ELR (cell line): ENCODE measurements at regions not wholly inside any gene's neighbourhood (a gene's known extent, or its start where the extent isn't known, plus 50 kb on each side); places are given as distances from the start of the nearest gene placed in this dataset.
"Not testable (repeated sequence)": the region's sequence is repeated elsewhere in the genome, so short reads cannot be mapped to it uniquely, and the experiment has no call there.

ENCODE experiments used
- DNase-seq: peaks from one replicate; pipeline ENCODE4 v3.0.0-alpha.2; 2015; ENCODE audit warnings: low read depth

- no peak for DNase-seq
Measured at GRCh38 chr12:131552492-131552863, 158.4 kb upstream of the SFSWAP start.

GRCh38 chr12:131553096-131553777, 157.7 kb upstream of the SFSWAP start:
- DNase-seq = no peak

GRCh38 chr12:131555197-131555846, 155.6 kb upstream of the SFSWAP start:
- DNase-seq = no peak

GRCh38 chr12:131555866-131556265, 155.0 kb upstream of the SFSWAP start:
- no peak for DNase-seq

DNA sequence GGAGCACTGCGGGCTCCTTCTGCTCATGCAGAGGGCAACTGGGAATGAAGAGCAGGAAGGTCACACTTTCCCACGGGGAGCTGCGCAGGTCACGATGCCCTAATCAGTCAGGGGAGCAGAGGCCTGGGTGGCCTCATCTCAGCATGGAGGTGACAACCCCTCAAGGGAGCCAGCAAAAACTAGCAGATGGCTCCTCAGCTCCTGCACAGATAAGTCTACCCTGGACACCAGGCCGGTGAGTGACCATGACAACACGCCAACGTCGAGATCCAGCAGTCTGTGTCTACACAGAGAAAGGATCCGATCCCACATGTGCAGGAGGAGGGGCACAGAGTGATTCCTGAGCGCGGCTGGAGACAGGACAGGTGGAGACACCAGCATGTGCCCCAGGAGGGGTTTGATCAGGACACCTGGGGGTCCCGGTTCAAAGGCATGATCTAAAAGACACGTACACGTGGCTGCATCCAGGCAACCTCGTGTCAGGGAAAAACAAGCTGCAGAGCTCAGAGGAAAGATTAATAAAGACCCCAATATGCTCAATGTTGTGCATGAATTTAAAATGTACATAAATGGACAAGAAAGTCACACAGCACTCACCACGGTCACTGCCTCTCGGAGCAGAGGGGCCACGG, 153.7 kb upstream of the SFSWAP start:
- no peak for DNase-seq

DNA sequence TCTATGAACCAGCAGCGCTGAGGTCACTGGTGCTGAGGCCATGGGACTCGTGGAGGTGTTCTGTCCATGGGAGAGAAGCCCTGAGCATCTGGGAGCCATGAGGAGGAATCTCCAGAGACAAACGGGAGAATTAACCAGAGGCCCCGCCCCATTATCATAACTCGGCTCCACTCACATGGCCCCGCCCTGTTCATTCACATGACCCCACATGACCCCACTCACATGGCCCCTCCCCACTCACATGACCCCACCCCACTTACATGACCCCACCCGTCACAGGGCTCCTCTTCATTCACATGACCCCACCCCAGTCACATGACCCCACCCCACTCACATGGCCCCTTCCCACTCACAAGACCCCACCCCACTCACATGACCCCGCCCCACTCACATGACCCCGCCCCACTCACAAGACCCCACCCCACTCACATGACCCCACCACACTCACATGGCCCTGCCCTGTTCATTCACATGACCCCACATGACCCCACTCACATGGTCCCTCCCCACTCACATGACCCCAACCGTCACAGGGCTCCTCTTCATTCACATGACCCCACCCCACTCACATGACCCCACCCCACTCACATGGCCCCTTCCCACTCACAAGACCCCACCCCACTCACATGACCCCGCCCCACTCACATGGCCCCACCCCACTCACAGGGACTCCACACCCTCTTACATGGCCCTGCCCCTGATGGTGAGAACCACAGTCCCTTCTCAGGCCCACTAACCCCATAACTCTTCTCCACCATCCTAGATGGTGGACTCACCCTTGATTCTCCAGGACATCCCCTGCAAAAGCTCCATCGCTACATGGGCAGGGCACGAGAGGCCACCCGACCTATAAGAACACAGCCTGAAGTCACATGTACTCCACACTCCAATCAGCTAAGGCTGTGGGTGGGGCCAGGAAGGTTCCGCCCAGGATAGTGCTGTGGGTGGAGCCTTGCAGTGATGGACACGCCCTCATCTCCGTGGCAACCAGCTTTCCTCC, 151.1 kb upstream of the SFSWAP start:
- DNase-seq = no peak

DNA sequence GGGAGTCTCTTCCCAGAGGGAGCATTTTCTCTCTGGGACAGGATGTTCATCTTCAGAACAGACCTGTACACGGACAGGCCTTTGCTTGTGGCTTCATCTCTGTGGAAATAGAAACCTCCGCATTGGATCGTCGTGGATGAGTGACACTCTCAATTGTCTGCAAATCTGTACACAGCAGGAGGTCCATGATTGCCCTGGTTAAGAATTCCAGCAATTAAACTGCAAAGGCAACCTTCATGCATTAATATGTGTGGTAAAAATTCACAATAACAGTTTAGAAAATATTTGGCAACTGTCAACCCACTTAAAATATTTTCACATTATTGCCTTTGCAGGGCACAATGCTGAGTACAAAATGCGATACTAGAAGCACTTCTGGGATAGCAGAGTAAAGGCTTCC, 149.8 kb upstream of the SFSWAP start:
- no peak for DNase-seq

DNA sequence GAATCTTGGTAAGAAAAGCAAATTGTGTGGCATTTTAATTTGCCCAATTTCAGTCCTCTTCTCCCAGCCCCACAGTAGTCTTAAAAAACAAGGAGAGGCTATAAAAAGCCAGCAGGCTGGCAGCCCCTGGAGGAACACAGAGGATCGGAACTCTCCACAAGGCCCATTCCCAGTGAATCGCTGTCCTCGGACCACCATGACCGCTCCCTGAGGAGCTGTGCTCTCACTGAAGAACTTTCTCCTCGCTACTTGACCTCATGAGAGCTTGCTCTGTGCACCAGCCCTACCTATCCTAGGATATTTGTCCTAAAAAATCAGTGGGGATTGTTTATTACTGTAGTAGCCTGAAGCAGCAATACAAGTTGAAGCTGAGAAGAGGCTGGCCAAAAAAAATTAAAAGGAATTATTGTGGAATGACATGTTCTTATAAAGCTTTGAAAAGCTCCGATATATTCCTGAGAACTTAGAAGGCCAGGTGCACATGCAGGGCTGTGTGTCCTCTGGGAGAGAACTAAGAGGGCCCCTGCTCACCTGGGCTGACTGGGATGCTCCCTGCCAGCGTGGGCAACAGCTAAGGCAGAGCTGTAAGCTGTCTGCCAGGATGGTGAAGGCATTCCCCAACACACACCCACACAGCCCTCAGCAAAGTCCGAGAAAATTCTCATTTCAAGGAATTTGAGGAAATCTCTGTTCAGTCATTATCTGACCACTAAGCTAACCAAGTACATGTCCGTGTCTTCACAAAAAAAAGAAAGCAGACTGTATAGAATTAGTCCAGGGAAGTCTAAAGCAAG, 148.8 kb upstream of the SFSWAP start:
- DNase-seq = no peak

GRCh38 chr12:131564138-131564727, 146.7 kb upstream of the SFSWAP start:
- not testable (repeated sequence) for DNase-seq

DNA sequence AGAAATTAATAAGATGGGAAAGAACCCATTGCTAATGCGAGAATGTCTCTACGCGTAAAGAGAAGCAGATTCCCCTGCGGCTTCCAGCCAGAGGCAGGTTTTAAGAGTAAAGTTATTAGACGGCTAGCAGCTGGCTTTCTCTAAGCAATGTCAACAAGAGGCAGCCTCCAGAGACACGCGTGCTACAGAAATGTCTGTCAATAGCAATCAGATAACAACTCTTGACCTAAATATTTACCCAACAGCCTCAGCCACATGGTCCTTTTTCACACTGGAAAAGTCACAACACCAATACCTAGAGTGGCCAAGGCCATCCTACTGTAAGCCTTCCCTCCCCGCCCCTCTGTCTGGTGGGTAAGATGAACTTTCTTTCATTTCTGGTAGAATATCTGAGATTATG, 146.0 kb upstream of the SFSWAP start:
- DNase-seq = no peak

DNA sequence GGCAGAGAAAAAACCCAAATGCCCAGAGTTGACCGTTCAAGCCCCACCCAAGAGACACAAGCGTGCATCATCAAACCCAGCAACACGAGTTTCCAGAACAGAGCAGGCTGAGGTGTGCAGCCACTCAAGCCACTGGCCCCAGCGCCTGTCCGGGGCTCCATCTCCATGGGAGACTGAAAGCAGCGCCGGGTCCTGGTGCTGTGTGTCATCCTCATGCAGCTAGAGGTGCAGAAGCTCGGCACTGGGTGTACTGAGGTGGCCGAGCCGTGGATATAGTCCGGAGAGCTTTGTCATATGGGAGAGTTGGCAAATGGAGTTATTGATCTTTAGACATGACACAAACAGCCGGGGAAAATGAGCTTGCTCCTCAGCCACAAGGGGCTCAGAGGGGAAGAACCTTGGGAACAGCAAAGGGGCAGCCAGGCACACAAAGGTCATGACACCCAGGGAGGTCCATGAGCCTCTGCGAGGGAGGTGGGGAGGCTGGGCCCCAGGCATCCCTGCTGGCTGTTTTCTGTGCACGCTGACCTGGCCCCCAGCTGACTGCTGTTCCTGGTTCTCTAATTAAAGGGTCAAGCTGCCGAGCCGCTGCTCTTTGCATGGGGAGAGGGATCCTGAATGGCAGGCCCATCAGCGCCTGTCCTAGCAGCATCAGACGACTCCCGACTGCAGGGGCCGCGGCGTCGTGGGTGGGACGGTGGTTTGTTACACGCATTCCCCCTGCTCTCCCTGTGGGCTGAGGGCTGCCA, 145.4 kb upstream of the SFSWAP start:
- no peak for DNase-seq

GRCh38 chr12:131568336-131568735, 142.6 kb upstream of the SFSWAP start:
- no peak for DNase-seq

GRCh38 chr12:131570596-131570995, 140.3 kb upstream of the SFSWAP start:
- no peak for DNase-seq

GRCh38 chr12:131571827-131572226, 139.1 kb upstream of the SFSWAP start:
- DNase-seq = no peak

- DNase-seq = no peak
Measured at GRCh38 chr12:131572626-131573025, 138.3 kb upstream of the SFSWAP start.

GRCh38 chr12:131573631-131574394, 137.1 kb upstream of the SFSWAP start:
- no peak for DNase-seq

GRCh38 chr12:131574395-131574771, 136.5 kb upstream of the SFSWAP start:
- no peak for DNase-seq

DNA sequence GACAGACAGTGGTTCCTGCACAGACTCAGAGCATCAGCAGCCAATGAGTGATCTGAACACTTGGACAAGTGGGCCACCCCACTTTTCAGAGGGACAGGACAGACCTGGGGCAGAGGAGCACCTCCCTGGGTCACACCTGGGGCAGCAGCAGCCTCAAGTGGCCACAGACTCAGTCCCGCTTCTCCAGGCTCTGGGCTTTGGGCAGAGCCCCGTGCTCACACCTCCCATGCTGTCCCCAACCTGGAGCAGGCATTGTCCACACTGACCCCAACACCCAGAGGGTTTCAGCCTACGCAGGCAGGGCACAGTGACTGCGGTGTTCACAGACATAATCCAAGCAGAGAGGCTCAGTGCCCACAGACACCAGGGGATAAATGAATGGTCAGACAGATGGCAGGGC, 135.5 kb upstream of the SFSWAP start:
- no peak for DNase-seq

DNA sequence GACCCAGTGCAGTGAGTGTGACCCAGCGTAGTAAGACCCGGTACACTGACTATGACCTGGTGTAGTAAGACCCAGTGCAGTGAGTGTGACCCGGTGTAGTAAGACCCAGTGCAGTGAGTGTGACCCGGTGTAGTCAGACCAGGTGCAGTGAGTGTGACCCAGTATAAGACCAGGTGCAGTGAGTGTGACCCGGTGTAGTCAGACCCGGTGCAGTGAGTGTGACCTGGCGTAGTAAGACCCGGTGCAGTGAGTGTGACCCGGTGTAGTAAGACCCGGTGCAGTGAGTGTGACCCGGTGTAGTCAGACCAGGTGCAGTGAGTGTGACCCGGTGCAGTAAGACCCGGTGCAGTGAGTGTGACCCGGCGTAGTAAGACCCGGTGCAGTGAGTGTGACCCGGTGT, 134.2 kb upstream of the SFSWAP start:
- DNase-seq = peak; percentile 37

GRCh38 chr12:131577766-131578165, 133.1 kb upstream of the SFSWAP start:
- no peak for DNase-seq
